DMS 273 (cell line): ENCODE measurements at regions not wholly inside any gene's neighbourhood (a gene's known extent, or its start where the extent isn't known, plus 50 kb on each side); places are given as distances from the start of the nearest gene placed in this dataset.

Experiments used
- DNase-seq: peaks from one replicate; lab custom pipeline; 2025; ENCODE audit not compliant: unreplicated experiment; lab: John Stamatoyannopoulos, UW

GRCh38 chr12:118606690-118607089, 230.3 kb downstream of the SUDS3 start:
- DNase-seq, result no peak

DNA sequence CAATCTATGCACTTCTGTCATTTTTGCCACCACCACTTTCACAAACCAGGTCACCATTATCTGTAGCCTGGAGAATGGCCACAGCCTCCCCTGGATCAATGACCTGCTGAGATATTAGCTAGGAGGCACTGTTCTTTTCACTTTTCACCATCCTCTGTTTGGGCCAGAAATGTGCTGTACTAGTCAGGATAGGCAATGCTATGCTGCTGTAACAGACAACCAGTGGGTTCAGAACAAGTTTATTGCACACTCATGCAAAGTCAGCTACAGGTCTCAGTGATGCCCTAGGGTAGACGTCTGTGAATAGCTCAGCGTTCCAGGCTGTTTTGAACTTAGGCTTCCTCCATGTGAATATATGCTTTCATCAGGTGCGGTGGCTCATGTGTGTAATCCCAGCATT, 231.5 kb downstream of the SUDS3 start:
- DNase-seq, result no peak

GRCh38 chr12:118608770-118609344, 232.5 kb downstream of the SUDS3 start:
- no peak for DNase-seq

DNA sequence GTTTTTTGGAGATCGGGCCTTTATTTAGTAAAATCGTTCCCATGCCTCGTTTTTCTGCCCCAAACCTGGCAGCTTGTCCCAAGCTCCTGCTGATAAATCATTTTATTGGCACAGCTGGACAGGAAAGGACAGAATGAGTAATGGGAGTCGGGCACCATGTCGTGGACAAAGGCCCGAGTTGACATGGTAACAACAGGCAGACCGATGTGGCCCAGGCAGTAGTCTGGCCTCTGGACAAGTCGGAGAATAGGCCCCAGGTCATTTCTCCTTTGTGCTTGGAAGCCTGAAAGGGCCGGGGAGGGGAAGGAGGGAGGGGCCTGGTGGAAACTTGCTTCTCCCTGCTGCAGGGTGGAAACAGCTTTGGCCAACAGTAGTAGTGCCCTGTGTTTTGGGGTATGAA, 234.9 kb downstream of the SUDS3 start:
- DNase-seq, result no peak

- no peak for DNase-seq
Observed at GRCh38 chr12:118611770-118612169, 235.4 kb downstream of the SUDS3 start.

- DNase-seq, result no peak
Observed at GRCh38 chr12:118617611-118618450, 241.5 kb downstream of the SUDS3 start.

- no peak for DNase-seq
Observed at GRCh38 chr12:118618695-118619094, 242.3 kb downstream of the SUDS3 start.

DNA sequence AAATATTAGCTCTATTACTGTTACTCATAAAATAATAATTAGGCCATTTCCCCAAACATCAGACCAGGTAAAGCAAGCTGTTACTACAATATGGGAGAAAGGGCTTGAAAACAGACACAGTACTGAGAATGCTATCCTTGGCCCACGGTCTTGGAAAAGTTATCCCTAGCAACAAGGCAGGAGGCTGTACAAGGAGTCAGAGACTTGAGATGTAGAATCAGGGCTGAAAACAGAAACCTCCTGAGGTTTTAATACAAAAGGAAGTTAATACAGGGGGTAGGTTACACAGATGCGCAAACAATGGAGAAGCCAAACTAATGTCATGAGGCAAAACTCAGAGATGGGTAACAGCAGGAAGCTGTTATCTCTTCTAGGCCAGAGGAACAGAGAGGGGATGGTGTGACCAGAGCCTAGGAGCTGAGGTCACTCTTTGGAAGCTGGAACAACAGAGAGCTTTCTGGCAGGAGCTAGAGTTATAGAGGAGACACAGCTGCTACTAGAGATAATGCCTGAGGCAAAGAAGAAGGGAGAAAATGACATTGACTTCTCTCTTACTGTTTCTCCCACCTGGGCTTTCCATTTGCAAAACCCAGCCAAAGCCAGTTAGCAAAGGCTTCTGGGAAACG, 248.8 kb downstream of the SUDS3 start:
- no peak for DNase-seq

GRCh38 chr12:118633071-118633470, 256.7 kb downstream of the SUDS3 start:
- DNase-seq, result no peak

DNA sequence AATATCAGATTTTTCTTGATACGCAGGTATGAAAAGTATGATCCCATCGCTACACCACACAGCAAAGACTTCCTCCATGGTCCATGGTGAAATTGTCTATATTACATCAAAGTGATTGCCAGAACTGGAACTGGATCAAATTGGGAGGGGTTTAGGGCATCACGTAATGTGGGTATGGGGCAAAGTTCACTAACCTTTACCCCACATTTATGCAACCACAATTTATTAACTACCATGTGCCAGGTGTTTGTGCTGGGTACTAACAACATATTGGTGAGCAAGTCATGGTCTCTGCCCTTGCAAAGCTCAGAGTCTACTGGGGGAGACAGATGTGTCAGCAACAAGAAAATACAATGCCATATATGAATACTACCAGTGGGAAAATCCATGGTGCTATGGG, 258.9 kb downstream of the SUDS3 start:
- no peak for DNase-seq

GRCh38 chr12:118637767-118638370, 261.5 kb downstream of the SUDS3 start:
- DNase-seq, result no peak

DNA sequence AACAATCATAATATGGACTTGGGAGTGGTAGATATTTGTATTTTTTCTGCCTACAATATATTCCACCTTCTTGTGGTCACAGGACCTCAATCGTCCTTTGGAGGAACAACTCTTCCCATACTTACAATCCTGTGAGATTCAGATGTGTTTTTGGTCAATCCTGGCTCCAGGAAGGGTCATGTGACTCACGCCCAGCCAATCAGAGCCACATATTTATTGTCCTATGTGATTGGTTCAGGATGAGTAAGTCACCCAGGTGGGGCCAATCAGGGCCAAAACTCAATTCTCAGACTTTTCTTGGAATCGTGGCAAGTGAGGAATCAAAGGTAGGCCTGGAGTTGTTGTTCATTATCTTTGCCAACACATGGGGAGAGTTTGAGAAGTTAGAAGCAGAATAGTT, 264.9 kb downstream of the SUDS3 start:
- DNase-seq, result no peak

GRCh38 chr12:118645219-118645618, 268.9 kb downstream of the SUDS3 start:
- DNase-seq, result peak; percentile 0

DNA sequence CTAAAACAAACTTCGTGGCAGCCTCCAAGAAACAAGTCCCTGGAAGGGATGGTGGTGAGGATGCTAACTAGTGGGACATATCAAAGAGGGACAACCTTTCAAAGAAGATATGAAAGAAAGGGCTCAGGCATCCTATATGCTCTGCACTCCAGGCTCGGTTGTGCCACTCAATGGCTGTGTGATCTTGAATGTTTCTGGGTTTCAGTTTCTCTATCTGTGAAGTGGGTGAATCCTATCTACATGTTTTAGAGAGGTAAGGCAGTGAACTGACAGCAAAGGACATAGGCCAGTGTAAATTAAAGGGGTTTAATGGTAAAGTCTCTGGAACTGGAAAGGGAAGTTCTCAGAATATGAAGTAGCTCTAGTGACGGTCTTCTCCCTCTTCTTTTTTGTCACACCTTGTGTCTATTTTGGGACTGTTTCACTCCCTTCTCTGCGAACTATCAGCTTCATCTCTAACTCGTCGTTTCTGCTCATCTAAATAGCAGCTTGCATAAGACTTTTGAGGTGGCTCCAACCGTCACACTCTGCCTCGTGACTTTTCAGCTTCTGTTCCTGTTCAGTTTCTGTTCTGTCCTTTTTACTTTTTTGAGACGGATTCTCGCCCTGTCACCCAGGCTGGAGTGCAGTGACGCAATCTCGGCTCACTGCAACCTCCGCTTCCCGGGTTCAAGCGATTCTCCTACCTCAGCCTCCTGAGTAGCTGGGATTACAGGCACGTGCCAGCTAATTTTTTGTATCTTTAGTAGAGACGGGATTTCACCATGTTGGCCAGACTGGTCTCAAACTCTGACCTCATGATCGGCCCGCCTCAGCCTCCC, 273.6 kb downstream of the SUDS3 start:
- no peak for DNase-seq

DNA sequence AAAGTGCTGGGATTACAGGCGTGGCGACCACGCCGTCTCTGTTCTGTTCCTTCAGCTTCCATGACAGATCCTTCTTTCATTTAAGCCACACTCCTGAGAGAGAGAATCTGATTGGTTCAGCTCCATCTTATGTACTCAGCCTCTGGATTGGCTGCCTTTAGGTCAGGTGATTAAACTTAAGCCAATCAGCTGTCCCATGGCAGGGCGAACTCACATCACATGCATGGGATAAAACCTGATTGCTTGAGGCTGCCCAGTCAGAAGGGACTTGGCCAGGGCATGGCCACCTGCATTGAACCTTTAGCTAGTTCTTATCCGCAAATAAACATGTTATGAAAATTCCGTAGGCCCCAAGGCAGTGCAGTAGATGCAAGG, 274.2 kb downstream of the SUDS3 start:
- no peak for DNase-seq

GRCh38 chr12:118651487-118651886, 275.1 kb downstream of the SUDS3 start:
- DNase-seq, result no peak

DNA sequence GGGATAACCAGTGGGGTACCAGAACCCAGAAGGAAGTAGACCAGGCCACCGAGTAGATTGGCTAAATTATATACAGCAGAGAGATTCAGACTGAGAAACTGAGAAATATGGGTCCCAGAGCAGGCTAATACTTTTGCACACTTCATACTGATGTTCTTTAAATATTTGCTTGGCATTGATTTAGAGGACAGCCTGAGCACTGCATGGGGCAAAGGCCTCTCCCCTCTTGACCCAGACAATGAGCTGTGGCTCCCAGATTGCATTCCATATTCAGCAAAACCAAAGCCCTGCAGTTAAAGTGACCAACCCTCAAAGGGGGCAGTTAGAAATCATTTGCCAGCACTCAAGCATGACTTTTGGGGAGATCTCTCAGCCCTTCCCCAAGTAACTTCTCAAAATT, 279.2 kb downstream of the SUDS3 start:
- no peak for DNase-seq

GRCh38 chr12:118680356-118680963, 300.9 kb upstream of the SRRM4 start:
- peak; percentile 1 for DNase-seq

- DNase-seq, result no peak
Observed at GRCh38 chr12:118682656-118683055, 298.7 kb upstream of the SRRM4 start.

GRCh38 chr12:118685983-118686607, 295.2 kb upstream of the SRRM4 start:
- no peak for DNase-seq
